ENCODE measurements at regions not wholly inside any gene's neighbourhood (a gene's known extent, or its start where the extent isn't known, plus 50 kb on each side); places are given as distances from the start of the nearest gene placed in this dataset.

DNA sequence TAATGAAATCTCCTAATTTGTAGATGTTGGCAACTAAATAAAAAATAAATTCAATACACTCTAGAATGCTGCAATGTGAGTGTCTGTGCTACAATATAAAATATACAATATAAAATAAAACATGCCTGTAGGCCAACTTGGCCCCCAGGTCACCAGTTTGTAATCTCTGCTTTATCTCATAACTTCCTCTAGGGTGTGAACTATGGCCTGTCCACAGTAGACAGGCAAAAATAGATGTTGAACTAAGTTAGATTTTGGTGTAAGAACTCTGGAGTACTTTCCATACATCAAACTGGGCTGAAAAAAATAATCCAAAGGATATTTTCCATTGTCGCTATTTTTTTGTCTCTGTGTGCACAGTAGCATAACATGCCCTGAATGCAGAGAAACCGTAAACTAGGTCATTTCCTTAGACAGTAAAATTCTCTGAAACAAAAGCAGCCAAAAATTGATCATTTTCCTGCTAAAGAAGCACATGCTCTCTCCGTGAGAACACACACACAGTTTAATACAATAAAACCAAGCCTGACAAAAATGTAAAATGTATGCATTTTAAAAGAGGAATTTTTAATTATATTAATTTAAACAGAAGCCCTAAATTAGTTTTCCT, 98.5 kb upstream of the ZFP64 start:
- in situ Hi-C loops (cut with MboI; ENCODE audit: low pct_ligation_motif_present in 1 of 4, low pct_unique_long_range_greater_than_20kb in 1 of 4, low sequenced_read_pairs in 3 of 4) = no loop called here
- TF ChIP-seq CTCF (IDR thresholded peaks at IDR 0.05) = no peak
- TF ChIP-seq POLR2AphosphoS5 (IDR thresholded peaks at IDR 0.05) = no peak
- no peak for TF ChIP-seq EP300 (IDR thresholded peaks at IDR 0.05; ENCODE audit: low read depth)
- TF ChIP-seq POLR2A (IDR thresholded peaks at IDR 0.05) = no peak
- WGBS, 2 donors (ENCODE audit: low coverage in 1 of 2) = 58 to 74% methylated on average over 3 of the region's 3 CpGs
- intact Hi-C loops (cut with DNase I; ENCODE audit: low total_unique reads) = no loop called here
- no peaks in the 10 kb centered on the region for H3K36me3 ChIP-seq
- no peaks in the 10 kb centered on the region for H3K4me1 ChIP-seq
- H3K27me3 ChIP-seq = no peaks in the 10 kb centered on the region
- H3K27ac ChIP-seq = no peak overlapping the region
- no peaks in the 10 kb centered on the region for H3K9me3 ChIP-seq
- no peak for DNase-seq
- no peak overlapping the region for H3K4me3 ChIP-seq

GRCh38 chr20:52280407-52280806, 88.8 kb upstream of the ZFP64 start:
- TF ChIP-seq POLR2AphosphoS5 (IDR thresholded peaks at IDR 0.05) (no peak), POLR2A (IDR thresholded peaks at IDR 0.05) (no peak), CTCF (IDR thresholded peaks at IDR 0.05) (no peak), EP300 (IDR thresholded peaks at IDR 0.05; ENCODE audit: low read depth) (no peak)
- Histone ChIP-seq H3K4me3 (no peak overlapping the region), H3K27ac (no peak overlapping the region), H3K27me3 (no peaks in the 10 kb centered on the region), H3K4me1 (peaks cover 0 to 4% (median 0%) of the 10 kb centered on the region in 4 donors), H3K36me3 (no peaks in the 10 kb centered on the region), H3K9me3 (no peaks in the 10 kb centered on the region)
- intact Hi-C loops (cut with DNase I; ENCODE audit: low total_unique reads) (no loop called here), in situ Hi-C loops (cut with MboI; ENCODE audit: low pct_ligation_motif_present in 1 of 4, low pct_unique_long_range_greater_than_20kb in 1 of 4, low sequenced_read_pairs in 3 of 4) (no loop called here)
- 62 to 75% methylated on average over 2 of the region's 2 CpGs for WGBS, 2 donors (ENCODE audit: low coverage in 1 of 2)
- no peak for DNase-seq

DNA sequence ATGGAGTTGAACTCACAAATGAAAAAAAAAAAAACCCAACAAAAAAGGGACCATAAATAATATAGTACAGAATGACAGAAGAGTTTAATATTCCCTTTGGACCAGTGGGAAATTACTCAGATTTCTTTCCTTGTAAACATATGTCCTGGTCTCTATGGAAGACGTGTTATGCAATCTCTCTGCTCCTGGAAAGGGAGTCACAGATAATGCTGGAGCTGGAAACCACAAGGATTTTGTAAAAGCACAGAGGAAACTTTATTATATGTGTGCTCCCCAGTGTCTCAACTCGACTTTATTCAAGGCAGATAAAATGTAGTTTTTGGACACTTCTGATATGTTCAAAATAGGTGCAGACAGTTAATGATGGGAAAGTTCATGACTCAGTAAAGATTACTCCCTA, 88.1 kb upstream of the ZFP64 start:
- intact Hi-C loops (cut with DNase I; ENCODE audit: low total_unique reads) = no loop called here
- 42 to 44% methylated on average over 2 of the region's 2 CpGs for WGBS, 2 donors (ENCODE audit: low coverage in 1 of 2)

DNA sequence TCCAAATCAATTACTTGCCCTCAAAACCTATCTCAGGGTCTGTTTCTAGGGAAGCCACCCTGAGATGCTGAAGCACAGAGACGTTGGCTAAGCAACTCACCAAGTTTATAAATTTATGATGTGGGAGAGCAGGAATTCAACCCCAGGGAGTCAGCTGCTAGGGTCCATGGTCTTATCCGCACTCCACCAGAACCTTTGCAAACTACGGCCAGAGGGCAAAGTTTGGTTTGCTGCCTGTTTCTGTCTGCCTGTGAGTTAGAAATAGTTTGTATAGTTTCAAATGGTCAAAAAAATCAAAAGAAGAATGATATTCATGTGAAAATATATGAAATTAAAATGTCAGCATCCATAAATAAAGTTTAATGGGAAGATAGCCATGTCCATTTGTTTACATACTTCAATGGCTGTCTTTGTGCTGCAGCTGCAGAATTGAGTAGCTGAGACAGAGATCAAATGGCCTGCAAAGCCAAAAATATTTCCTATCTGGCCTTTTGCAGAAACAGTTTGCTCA, 83.7 kb upstream of the ZFP64 start:
- Histone ChIP-seq H3K9me3 (no peaks in the 10 kb centered on the region), H3K4me1 (peaks cover 0 to 5% (median 0%) of the 10 kb centered on the region in 4 donors), H3K36me3 (no peaks in the 10 kb centered on the region), H3K27ac (no peak overlapping the region), H3K4me3 (no peak overlapping the region), H3K27me3 (no peaks in the 10 kb centered on the region)
- DNase-seq = no peak
- intact Hi-C loops (cut with DNase I; ENCODE audit: low total_unique reads) = no loop called here
- in situ Hi-C loops (cut with MboI; ENCODE audit: low pct_ligation_motif_present in 1 of 4, low pct_unique_long_range_greater_than_20kb in 1 of 4, low sequenced_read_pairs in 3 of 4) = no loop called here
- 56 to 63% methylated on average over 2 to 3 of the region's 3 CpGs for WGBS, 2 donors (ENCODE audit: low coverage in 1 of 2)
- TF ChIP-seq POLR2A (IDR thresholded peaks at IDR 0.05) (no peak), POLR2AphosphoS5 (IDR thresholded peaks at IDR 0.05) (no peak), CTCF (IDR thresholded peaks at IDR 0.05) (no peak), EP300 (IDR thresholded peaks at IDR 0.05; ENCODE audit: low read depth) (no peak)

More for the DNA sequence above, 88.1 kb upstream of the ZFP64 start:
- Histone ChIP-seq H3K4me3 (no peak overlapping the region), H3K9me3 (no peaks in the 10 kb centered on the region), H3K27me3 (no peaks in the 10 kb centered on the region), H3K36me3 (no peaks in the 10 kb centered on the region), H3K4me1 (peaks cover 0 to 5% (median 0%) of the 10 kb centered on the region in 4 donors), H3K27ac (no peak overlapping the region)
- in situ Hi-C loops (cut with MboI; ENCODE audit: low pct_ligation_motif_present in 1 of 4, low pct_unique_long_range_greater_than_20kb in 1 of 4, low sequenced_read_pairs in 3 of 4) = no loop called here
- no peak for TF ChIP-seq POLR2A (IDR thresholded peaks at IDR 0.05)
- no peak for TF ChIP-seq EP300 (IDR thresholded peaks at IDR 0.05; ENCODE audit: low read depth)
- no peak for TF ChIP-seq POLR2AphosphoS5 (IDR thresholded peaks at IDR 0.05)
- no peak for DNase-seq
